ENCODE measurements at regions not wholly inside any gene's neighbourhood (a gene's known extent, or its start where the extent isn't known, plus 50 kb on each side); places are given as distances from the start of the nearest gene placed in this dataset.

GRCh38 chr10:84053626-84054025 is 85.7 kb upstream of the GHITM start:
- DNase-seq (ENCODE audit: low read depth): no peak

GRCh38 chr10:84054743-84055142 is 84.6 kb upstream of the GHITM start:
- no peak for DNase-seq (ENCODE audit: low read depth)

- DNase-seq (ENCODE audit: low read depth): no peak
Measured at GRCh38 chr10:84059526-84059925, 79.8 kb upstream of the GHITM start.

GRCh38 chr10:84063440-84063839 is 75.9 kb upstream of the GHITM start:
- no peak for DNase-seq (ENCODE audit: low read depth)

GRCh38 chr10:84065804-84066601 is 73.3 kb upstream of the GHITM start:
- DNase-seq (ENCODE audit: low read depth): no peak

GRCh38 chr10:84074521-84074920 is 64.8 kb upstream of the GHITM start:
- no peak for DNase-seq (ENCODE audit: low read depth)

- no peak for DNase-seq (ENCODE audit: low read depth)
Measured at GRCh38 chr10:84075226-84076046, 63.9 kb upstream of the GHITM start.

GRCh38 chr10:84076047-84076388 is 63.3 kb upstream of the GHITM start:
- peak; percentile 74 for DNase-seq (ENCODE audit: low read depth)

DNA sequence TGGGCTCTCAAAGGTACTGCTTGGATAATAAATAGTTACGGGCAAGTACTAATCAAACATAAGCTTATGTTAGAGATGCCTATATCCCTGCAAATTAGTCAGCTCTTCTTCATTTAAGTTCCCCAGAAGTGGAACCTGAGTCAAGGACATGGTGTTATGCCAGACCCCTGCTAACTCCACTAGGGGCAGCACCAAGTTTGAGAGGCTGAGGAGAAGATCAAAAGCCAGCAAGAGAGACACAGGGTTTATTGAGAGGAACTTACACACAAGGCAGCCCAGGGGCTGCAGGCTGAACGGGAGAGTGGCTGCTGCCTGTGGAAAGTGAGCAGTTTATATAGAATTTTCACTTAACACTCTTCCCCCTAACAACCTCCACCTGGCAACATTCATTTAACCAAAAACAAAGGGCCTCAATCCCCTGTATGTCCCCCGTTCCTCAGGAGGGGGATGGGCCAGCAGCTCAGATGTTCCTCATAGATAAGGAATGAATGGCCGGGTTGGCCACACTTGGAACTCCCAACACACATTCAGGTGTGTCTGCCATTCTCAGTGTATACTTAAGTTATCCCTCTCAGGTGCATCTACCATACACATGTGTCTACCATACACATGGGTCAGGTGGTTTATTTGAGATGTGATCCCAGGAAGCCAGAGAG is 62.6 kb upstream of the GHITM start:
- no peak for DNase-seq (ENCODE audit: low read depth)

GRCh38 chr10:84077768-84078167 is 61.5 kb upstream of the GHITM start:
- DNase-seq (ENCODE audit: low read depth): no peak

DNA sequence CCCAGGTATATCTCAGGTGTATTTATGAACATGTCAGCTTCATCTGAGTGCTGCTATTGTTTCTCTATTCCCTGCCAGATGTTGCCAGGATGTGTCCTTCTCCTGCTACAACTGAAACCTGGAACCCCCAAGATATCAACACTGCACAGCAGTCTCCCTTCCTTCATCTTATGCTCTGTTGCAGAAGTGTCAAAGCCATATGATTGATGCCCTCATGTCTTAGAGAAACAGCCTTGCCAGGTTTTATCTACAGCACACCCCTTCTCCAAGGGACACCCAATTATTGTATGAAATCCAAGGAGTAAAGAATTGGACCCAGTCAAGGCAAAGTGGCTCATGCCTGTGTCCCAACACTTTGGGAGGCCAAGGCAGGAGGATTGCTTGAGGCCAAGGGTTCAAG is 60.5 kb upstream of the GHITM start:
- DNase-seq (ENCODE audit: low read depth): no peak

DNA sequence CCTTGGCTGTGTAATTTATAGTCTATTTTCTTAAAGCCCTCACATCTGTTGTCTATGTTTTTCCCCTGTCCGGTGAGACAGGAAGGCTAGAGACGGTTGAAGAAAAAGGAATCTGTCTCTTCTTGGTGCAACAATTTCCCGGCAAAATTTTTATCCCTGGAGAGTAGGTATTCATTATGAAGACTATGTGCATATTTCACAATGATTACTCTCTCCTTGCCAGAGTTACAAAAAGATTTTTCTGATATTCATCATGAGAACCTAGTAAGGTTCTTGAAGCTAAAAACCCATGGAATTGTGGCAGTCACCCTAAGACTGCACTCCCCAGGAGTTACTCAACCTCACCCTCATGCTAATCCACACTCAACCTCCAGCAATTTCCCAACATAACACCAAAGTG is 55.0 kb upstream of the GHITM start:
- no peak for DNase-seq (ENCODE audit: low read depth)

DNA sequence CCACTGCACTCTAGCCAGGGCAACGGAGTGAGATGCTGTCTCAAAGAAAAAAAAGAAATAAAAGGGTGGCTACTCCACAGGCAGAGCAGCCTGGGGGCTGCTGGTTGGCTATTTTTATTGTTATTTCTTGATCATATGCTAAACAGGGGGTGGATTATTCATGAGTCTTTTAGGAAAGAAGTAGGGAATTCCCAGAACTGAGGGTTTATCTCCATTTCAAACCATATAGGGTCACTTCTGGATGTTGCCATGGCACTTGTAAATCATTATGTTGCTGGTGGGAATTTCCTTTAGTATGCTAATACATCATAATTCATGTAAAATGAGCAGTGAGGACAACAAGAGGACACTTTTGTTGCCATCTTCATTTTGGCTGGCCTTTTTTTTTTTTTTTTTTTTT is 52.1 kb upstream of the GHITM start:
- DNase-seq (ENCODE audit: low read depth): no peak

- DNase-seq (ENCODE audit: low read depth): no peak
Measured at GRCh38 chr10:84088626-84089025, 50.7 kb upstream of the GHITM start.

- no peak for DNase-seq (ENCODE audit: low read depth)
Measured at GRCh38 chr10:84089162-84089561, 50.1 kb upstream of the GHITM start.

Data from GM04504 (cell line).